GM23338 (cell line): ENCODE measurements at regions not wholly inside any gene's neighbourhood (a gene's known extent, or its start where the extent isn't known, plus 50 kb on each side); places are given as distances from the start of the nearest gene placed in this dataset.

ENCODE experiments used
- EZH2 ChIP-seq: fragments of 200-600 bp; sonication (generic); IDR thresholded peaks from one replicate; pipeline ENCODE4 v1.8.0; 2017; ENCODE audit warnings: antibody characterized with exemption, mild to moderate bottlenecking, low read depth; ENCODE audit not compliant: unreplicated experiment
- JUNB ChIP-seq: IDR thresholded peaks from one replicate; pipeline ENCODE4 v1.6.1; 2016; ENCODE audit warnings: antibody characterized with exemption; ENCODE audit not compliant: unreplicated experiment
- POLR2AphosphoS5 ChIP-seq: IDR thresholded peaks from 2 replicates; pipeline ENCODE4 v1.6.1; 2016; ENCODE audit warnings: antibody characterized with exemption, low read depth
- ZNF114 ChIP-seq: fragments of 250-450 bp; sonication (Bioruptor Pico); IDR thresholded peaks from 2 replicates; pipeline ENCODE4 v1.5.0; 2020; ENCODE audit warnings: mild to moderate bottlenecking, moderate library complexity
- TF ChIP-seq, protein P1 (sequence below): IDR thresholded peaks from one replicate; pipeline ENCODE4 v1.6.1; 2018; ENCODE audit warnings: antibody characterized with exemption; ENCODE audit not compliant: unreplicated experiment
- TF ChIP-seq, protein P2 (sequence below), 2 experiments: fragments of 200-600 bp in 1 of 2; sonication (generic) in 1 of 2; conservative IDR thresholded peaks; 2 replicates each; pipeline versions ENCODE4 v1.5.1 to v1.6.1; 2016 to 2017; ENCODE audit warnings: antibody characterized with exemption in 2 of 2, low read depth in 2 of 2, mild to moderate bottlenecking in 2 of 2, moderate library complexity in 1 of 2

DNA sequence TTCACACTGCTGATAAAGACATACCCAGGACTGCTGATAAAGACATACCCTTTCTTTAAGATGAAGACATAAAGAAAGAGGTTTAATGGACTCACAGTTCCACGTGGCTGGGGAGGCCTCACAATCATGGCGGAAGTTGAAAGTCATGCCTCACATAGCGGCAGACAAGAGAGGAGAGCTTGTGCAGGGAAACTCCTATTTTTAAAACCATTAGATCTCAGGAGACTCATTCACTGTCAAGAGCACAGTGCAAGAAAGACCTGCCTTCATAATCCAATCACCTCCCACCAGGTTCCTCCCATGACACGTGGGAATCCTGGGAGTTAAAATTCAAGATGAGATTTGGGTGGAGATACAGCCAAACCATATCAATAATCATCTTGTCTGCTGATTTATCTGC is 278.1 kb downstream of the SLC6A15 start:
- TF ChIP-seq, protein P1, sequence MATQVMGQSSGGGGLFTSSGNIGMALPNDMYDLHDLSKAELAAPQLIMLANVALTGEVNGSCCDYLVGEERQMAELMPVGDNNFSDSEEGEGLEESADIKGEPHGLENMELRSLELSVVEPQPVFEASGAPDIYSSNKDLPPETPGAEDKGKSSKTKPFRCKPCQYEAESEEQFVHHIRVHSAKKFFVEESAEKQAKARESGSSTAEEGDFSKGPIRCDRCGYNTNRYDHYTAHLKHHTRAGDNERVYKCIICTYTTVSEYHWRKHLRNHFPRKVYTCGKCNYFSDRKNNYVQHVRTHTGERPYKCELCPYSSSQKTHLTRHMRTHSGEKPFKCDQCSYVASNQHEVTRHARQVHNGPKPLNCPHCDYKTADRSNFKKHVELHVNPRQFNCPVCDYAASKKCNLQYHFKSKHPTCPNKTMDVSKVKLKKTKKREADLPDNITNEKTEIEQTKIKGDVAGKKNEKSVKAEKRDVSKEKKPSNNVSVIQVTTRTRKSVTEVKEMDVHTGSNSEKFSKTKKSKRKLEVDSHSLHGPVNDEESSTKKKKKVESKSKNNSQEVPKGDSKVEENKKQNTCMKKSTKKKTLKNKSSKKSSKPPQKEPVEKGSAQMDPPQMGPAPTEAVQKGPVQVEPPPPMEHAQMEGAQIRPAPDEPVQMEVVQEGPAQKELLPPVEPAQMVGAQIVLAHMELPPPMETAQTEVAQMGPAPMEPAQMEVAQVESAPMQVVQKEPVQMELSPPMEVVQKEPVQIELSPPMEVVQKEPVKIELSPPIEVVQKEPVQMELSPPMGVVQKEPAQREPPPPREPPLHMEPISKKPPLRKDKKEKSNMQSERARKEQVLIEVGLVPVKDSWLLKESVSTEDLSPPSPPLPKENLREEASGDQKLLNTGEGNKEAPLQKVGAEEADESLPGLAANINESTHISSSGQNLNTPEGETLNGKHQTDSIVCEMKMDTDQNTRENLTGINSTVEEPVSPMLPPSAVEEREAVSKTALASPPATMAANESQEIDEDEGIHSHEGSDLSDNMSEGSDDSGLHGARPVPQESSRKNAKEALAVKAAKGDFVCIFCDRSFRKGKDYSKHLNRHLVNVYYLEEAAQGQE = no peak
- TF ChIP-seq, protein P2, sequence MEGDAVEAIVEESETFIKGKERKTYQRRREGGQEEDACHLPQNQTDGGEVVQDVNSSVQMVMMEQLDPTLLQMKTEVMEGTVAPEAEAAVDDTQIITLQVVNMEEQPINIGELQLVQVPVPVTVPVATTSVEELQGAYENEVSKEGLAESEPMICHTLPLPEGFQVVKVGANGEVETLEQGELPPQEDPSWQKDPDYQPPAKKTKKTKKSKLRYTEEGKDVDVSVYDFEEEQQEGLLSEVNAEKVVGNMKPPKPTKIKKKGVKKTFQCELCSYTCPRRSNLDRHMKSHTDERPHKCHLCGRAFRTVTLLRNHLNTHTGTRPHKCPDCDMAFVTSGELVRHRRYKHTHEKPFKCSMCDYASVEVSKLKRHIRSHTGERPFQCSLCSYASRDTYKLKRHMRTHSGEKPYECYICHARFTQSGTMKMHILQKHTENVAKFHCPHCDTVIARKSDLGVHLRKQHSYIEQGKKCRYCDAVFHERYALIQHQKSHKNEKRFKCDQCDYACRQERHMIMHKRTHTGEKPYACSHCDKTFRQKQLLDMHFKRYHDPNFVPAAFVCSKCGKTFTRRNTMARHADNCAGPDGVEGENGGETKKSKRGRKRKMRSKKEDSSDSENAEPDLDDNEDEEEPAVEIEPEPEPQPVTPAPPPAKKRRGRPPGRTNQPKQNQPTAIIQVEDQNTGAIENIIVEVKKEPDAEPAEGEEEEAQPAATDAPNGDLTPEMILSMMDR (conservative IDR thresholded peaks at IDR 0.05; ENCODE audit: low read depth in 2 of 2) = no peak
- TF ChIP-seq ZNF114 (CRISPR knock-in tag) = no peak
- no peak for TF ChIP-seq EZH2
- TF ChIP-seq JUNB = no peak
- TF ChIP-seq POLR2AphosphoS5 = no peak
